Smooth muscle cell (in vitro differentiated cells): ENCODE measurements at regions not wholly inside any gene's neighbourhood (a gene's known extent, or its start where the extent isn't known, plus 50 kb on each side); places are given as distances from the start of the nearest gene placed in this dataset.

Experiments
- DNase-seq: peaks from one replicate; lab custom pipeline; 2025; ENCODE audit not compliant: unreplicated experiment; lab: John Stamatoyannopoulos, UW
- H2AFZ ChIP-seq: fragments of 200-600 bp; sonication (generic); 2 replicates; pipeline ENCODE4 v1.6.0; 2016; ENCODE audit warnings: antibody characterized with exemption, low read depth, mild to moderate bottlenecking
- H3F3A ChIP-seq: fragments of 200-600 bp; sonication (generic); 2 replicates; pipeline ENCODE4 v1.6.0; 2017; ENCODE audit warnings: antibody characterized with exemption, low read depth
- H3K27ac ChIP-seq: fragments of 200-600 bp; sonication (generic); 2 replicates; pipeline ENCODE4 v1.5.1; 2016; ENCODE audit warnings: low read depth, mild to moderate bottlenecking
- H3K27me3 ChIP-seq: fragments of 200-600 bp; sonication (generic); 2 replicates; pipeline ENCODE4 v1.6.1; 2016; ENCODE audit warnings: low read depth, mild to moderate bottlenecking
- H3K36me3 ChIP-seq: fragments of 200-600 bp; sonication (generic); 2 replicates; pipeline ENCODE4 v1.5.1; 2016; ENCODE audit warnings: low read depth
- H3K4me1 ChIP-seq: fragments of 200-600 bp; sonication (generic); 2 replicates; pipeline ENCODE4 v1.5.1; 2016; ENCODE audit warnings: low read depth
- H3K4me2 ChIP-seq: fragments of 200-600 bp; sonication (generic); 2 replicates; pipeline ENCODE4 v1.6.0; 2016; ENCODE audit warnings: mild to moderate bottlenecking
- H3K4me3 ChIP-seq: fragments of 200-600 bp; sonication (generic); 2 replicates; pipeline ENCODE4 v1.5.1; 2016; ENCODE audit warnings: mild to moderate bottlenecking
- H3K79me2 ChIP-seq: fragments of 200-600 bp; sonication (generic); 2 replicates; pipeline ENCODE4 v1.6.0; 2016; ENCODE audit warnings: low read depth, mild to moderate bottlenecking
- H3K9ac ChIP-seq: fragments of 200-600 bp; sonication (generic); 2 replicates; pipeline ENCODE4 v1.6.0; 2016; ENCODE audit warnings: low read depth
- H3K9me3 ChIP-seq: fragments of 200-600 bp; sonication (generic); replicated peaks from 2 replicates; pipeline ENCODE4 v1.5.1; 2016; ENCODE audit warnings: low read depth
- H4K20me1 ChIP-seq: fragments of 200-600 bp; sonication (generic); 2 replicates; pipeline ENCODE4 v1.6.0; 2016; ENCODE audit warnings: low read depth
- WGBS: methylation state at CpG from one replicate; pipeline ENCODE4 v1.1.7; 2016; ENCODE audit warnings: low lambda C conversion rate; 5-methylcytosine and 5-hydroxymethylcytosine counted together
- TF ChIP-seq, protein P1 (sequence below): fragments of 200-600 bp; sonication (generic); IDR thresholded peaks from 2 replicates; pipeline ENCODE4 v1.5.1; 2017; ENCODE audit warnings: borderline replicate concordance, mild to moderate bottlenecking, antibody characterized with exemption; ENCODE audit not compliant: insufficient read depth, poor library complexity, severe bottlenecking

DNA sequence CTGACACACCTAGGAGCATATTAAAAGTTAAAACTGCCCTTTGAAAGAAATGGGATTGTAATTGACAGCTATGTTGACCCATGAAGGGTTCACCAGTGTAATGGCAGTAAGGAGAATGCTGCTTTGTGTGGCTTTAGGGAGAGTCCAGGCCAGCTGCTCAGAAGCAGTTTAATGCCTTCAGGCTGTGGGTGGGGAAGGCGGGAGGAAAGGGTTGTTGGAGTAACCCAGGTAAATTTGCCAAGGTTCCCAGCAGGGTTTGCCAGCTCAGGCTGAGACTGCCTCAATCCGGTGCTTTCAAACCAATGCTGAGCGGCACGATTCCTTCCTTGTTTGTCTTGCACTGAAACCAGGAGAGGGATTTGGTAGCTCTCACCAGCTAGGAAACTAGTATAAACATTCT lies 637.2 kb downstream of the INHBA start:
- H3K4me2 ChIP-seq = no peak overlapping the region
- no peaks in the 10 kb centered on the region for H3K79me2 ChIP-seq
- TF ChIP-seq, protein P1, sequence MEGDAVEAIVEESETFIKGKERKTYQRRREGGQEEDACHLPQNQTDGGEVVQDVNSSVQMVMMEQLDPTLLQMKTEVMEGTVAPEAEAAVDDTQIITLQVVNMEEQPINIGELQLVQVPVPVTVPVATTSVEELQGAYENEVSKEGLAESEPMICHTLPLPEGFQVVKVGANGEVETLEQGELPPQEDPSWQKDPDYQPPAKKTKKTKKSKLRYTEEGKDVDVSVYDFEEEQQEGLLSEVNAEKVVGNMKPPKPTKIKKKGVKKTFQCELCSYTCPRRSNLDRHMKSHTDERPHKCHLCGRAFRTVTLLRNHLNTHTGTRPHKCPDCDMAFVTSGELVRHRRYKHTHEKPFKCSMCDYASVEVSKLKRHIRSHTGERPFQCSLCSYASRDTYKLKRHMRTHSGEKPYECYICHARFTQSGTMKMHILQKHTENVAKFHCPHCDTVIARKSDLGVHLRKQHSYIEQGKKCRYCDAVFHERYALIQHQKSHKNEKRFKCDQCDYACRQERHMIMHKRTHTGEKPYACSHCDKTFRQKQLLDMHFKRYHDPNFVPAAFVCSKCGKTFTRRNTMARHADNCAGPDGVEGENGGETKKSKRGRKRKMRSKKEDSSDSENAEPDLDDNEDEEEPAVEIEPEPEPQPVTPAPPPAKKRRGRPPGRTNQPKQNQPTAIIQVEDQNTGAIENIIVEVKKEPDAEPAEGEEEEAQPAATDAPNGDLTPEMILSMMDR = no peak
- H3K27me3 ChIP-seq = no peaks in the 10 kb centered on the region
- no peaks in the 10 kb centered on the region for H3F3A ChIP-seq
- no peak overlapping the region for H3K27ac ChIP-seq
- no peaks in the 10 kb centered on the region for H3K4me1 ChIP-seq
- H4K20me1 ChIP-seq = no peaks in the 10 kb centered on the region
- WGBS = 99% methylated on average over 4 of the region's 4 CpGs
- no peak for DNase-seq
- H3K9me3 ChIP-seq = no peaks in the 10 kb centered on the region
- no peak overlapping the region for H2AFZ ChIP-seq
- H3K9ac ChIP-seq = no peak overlapping the region
- H3K4me3 ChIP-seq = no peak overlapping the region
- no peaks in the 10 kb centered on the region for H3K36me3 ChIP-seq

DNA sequence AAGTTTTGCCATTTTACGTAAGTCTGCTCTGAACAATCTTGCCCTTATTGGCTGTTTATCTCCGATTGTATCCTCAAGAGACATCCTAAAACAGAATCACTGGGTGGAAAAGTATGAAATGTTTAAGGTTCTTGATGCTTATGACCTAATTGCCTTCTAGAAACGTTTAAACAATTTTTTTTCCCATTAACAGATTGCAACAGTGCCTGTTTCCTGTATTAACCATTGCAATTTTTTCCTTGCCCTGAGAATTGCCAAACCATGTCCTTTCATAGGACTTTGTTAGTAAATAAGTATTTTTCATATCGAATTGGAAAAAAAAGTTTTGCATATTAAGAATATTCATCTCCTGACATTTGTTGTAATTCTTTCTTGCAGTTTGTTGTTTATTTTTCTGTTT lies 639.8 kb downstream of the INHBA start:
- Histone ChIP-seq H2AFZ (no peak overlapping the region), H3F3A (no peaks in the 10 kb centered on the region), H3K4me1 (no peaks in the 10 kb centered on the region), H4K20me1 (no peaks in the 10 kb centered on the region), H3K4me3 (no peak overlapping the region), H3K27me3 (peaks cover 2% of the 10 kb centered on the region), H3K4me2 (no peak overlapping the region), H3K79me2 (no peaks in the 10 kb centered on the region), H3K9me3 (no peaks in the 10 kb centered on the region), H3K9ac (no peak overlapping the region), H3K36me3 (no peaks in the 10 kb centered on the region), H3K27ac (no peak overlapping the region)
- TF ChIP-seq, protein P1 = no peak
- DNase-seq = no peak
- 76% methylated on average over 4 of the region's 4 CpGs for WGBS

DNA sequence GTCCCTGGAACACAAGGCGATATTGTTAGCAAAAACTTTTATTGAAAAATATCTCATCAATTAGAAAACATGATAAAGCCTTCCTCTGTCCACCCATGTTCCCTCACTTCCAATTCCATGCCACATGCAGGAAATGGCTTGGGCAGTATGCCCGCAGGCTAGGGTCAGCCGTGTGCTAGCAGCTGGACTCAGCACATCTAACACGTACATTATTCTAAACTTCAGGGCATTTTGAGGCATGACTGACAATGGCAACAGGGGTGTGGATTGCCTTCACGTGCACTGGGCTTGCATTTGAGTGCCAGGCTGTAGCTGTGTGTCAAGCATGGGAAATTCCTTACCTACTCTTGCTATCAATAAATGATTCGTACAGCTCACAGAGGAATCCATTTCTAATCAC lies 642.1 kb downstream of the INHBA start:
- H3K4me3 ChIP-seq = no peak overlapping the region
- 93% methylated on average over 6 of the region's 6 CpGs for WGBS
- H3K79me2 ChIP-seq = no peaks in the 10 kb centered on the region
- TF ChIP-seq, protein P1 = no peak
- H3F3A ChIP-seq = no peaks in the 10 kb centered on the region
- no peak overlapping the region for H2AFZ ChIP-seq
- no peaks in the 10 kb centered on the region for H3K9me3 ChIP-seq
- no peak overlapping the region for H3K4me2 ChIP-seq
- H3K27me3 ChIP-seq = peaks cover 2% of the 10 kb centered on the region
- no peaks in the 10 kb centered on the region for H4K20me1 ChIP-seq
- no peaks in the 10 kb centered on the region for H3K36me3 ChIP-seq
- no peak for DNase-seq
- H3K9ac ChIP-seq = no peak overlapping the region
- no peaks in the 10 kb centered on the region for H3K4me1 ChIP-seq
- no peak overlapping the region for H3K27ac ChIP-seq

DNA sequence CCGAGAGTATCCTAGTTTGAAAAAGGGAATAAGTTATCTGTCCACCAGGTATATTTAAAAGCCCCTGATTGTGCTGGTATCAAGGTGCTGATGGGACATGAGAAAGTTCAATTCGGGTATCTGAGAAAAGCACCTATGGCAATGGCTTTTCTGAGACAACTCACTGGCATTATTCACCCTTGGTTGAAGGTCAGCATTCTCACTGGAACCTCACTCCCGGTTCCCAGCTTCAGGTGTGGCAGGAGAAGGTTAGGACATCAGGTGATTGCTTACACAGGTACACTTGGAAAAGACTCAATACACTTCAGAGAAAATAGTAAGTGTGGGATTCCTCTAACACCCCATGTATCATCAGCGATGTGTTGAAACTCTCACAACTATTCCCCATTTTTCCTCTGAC lies 643.1 kb downstream of the INHBA start:
- TF ChIP-seq, protein P1 = no peak
- H3F3A ChIP-seq = no peaks in the 10 kb centered on the region
- H4K20me1 ChIP-seq = no peaks in the 10 kb centered on the region
- H3K4me3 ChIP-seq = no peak overlapping the region
- no peaks in the 10 kb centered on the region for H3K79me2 ChIP-seq
- no peaks in the 10 kb centered on the region for H3K36me3 ChIP-seq
- DNase-seq = no peak
- no peak overlapping the region for H2AFZ ChIP-seq
- no peaks in the 10 kb centered on the region for H3K9me3 ChIP-seq
- no peak overlapping the region for H3K4me2 ChIP-seq
- 76% methylated on average over 4 of the region's 4 CpGs for WGBS
- H3K27ac ChIP-seq = no peak overlapping the region
- no peak overlapping the region for H3K9ac ChIP-seq
- H3K27me3 ChIP-seq = peaks cover 2% of the 10 kb centered on the region
- H3K4me1 ChIP-seq = no peaks in the 10 kb centered on the region
